ENCODE measurements at regions not wholly inside any gene's neighbourhood (a gene's known extent, or its start where the extent isn't known, plus 50 kb on each side); places are given as distances from the start of the nearest gene placed in this dataset.
"Not testable (repeated sequence)": the region's sequence is repeated elsewhere in the genome, so short reads cannot be mapped to it uniquely, and the experiment has no call there.

DNA sequence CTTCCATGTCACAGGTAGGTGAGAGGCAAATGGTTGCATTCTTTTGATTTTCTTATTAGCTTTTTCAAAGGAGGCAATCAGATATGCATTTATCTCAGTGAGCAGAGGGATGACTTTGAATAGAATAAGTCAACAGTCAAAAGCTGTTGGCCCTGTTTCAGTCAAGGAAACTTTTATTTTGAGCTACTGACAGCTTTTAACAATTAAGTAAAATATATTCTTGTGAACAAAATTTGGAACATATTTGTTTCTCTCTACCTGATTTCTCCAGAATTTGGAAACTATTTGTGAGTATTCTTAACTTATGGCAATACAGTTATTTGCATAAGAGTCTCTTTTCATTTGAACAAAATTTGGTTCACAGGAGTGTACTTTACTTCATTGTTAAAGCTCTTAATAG is 196.3 kb downstream of the GJA1 start:
- not testable (repeated sequence) for TF ChIP-seq POLR2A (IDR thresholded peaks at IDR 0.05; ENCODE audit: low read length); GATA1 (IDR thresholded peaks at IDR 0.05; ENCODE audit: low read depth, low read length)

All from erythroblast (primary cell).